GM12875 (cell line): ENCODE measurements at regions not wholly inside any gene's neighbourhood (a gene's known extent, or its start where the extent isn't known, plus 50 kb on each side); places are given as distances from the start of the nearest gene placed in this dataset.

Source experiments
- H3K4me3 ChIP-seq: one replicate; pipeline ENCODE4 v1.5.1; 2011; ENCODE audit warnings: low read depth, low read length, control low read depth
- TF ChIP-seq, protein P1 (sequence below): IDR thresholded peaks from 2 replicates; pipeline ENCODE4 v1.5.1; 2011; ENCODE audit warnings: low read depth, mild to moderate bottlenecking, control low read depth, inconsistent platforms, low read length, moderate library complexity, borderline replicate concordance; ENCODE audit not compliant: insufficient read depth

DNA sequence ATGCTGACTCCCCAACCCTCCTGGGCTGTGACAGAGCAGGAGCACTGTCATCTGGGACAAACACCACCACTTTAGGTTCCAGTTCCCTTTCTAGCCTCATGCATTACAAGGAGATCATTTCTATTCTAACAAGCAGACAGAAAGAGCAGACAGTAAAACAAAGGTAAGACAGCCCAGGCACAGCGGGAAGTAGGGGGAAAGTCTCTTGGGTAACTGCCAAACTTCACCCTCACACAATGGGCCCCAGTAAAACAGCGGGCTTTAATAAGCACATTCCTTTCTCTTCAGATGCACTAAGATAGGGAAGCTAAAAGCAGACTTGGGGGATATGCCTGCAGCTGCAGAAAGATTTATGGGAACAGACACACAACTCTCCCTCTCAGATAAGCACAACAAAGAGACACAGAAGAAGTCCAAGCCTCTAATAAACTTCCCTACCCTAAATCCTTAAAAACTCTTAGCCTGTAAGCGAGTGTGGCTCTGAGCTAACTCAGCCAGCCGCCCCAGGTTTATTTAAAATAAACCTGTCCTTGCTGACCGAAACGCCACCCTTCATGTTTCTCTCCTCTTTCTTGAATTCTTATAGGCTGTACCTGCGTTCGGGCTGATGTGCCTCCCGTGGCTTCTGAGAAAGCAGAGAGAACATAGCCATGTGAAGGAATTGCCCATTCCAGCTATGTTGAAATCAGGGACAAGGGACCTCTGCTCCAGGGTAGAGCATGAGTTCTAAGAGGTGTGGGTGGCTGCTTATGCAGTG is 726.8 kb upstream of the DDX18 start:
- no peak overlapping the region for H3K4me3 ChIP-seq
- TF ChIP-seq, protein P1, sequence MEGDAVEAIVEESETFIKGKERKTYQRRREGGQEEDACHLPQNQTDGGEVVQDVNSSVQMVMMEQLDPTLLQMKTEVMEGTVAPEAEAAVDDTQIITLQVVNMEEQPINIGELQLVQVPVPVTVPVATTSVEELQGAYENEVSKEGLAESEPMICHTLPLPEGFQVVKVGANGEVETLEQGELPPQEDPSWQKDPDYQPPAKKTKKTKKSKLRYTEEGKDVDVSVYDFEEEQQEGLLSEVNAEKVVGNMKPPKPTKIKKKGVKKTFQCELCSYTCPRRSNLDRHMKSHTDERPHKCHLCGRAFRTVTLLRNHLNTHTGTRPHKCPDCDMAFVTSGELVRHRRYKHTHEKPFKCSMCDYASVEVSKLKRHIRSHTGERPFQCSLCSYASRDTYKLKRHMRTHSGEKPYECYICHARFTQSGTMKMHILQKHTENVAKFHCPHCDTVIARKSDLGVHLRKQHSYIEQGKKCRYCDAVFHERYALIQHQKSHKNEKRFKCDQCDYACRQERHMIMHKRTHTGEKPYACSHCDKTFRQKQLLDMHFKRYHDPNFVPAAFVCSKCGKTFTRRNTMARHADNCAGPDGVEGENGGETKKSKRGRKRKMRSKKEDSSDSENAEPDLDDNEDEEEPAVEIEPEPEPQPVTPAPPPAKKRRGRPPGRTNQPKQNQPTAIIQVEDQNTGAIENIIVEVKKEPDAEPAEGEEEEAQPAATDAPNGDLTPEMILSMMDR, result no peak

DNA sequence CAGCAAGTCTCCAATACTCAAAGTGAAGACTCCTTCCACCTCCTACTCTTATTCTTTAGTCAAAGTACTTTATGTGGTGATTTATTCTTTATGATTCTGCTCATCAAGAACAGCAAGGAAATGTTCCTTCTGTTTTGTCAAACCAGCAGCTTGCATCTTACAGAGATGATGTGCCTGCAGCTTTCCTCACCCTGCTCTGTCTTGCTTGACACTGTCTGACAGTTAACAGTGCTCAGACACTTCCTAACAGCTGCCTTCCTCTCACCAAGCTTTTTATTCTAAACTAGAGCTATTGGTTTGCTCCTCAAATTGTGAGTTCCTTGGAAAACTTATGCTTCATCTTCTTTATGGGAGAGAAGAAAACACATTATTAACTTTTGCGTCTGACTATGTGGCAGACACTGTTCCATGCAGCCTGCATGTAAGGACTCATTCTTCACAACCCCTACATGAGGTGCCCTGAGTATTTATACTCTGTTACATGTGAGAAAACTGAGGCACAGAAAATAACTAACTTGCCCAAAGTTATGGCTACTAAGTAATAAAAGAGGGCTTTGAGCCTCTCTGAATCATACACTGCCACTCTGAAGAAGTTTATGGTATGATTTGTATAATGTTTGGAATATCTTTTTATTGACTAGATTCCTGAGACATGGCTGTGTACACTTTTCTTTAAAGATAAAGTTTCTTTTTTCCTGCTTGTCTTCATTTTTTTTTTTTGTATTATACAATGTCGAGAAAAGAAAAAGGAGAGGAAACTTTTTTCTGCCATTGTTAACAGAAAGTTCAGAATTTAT is 723.3 kb upstream of the DDX18 start:
- TF ChIP-seq, protein P1, result no peak
- no peak overlapping the region for H3K4me3 ChIP-seq

DNA sequence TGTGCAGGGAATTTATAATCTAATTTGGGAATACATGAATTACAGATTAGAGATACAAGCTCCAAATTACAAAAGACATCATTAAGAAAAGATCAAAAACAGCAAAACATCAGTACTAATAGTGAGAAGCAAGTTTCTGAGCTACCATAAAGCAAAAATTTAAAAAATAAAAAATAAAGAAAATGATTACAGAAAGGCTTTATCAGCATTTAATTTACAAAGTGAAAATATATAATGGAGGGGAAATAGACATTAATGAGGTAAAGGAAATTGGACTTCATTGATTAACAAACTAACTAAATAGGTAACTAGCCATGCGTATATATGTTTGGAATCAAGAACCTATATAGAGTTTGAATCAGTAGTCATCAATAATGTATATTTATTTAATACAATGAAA is 712.9 kb upstream of the DDX18 start:
- TF ChIP-seq, protein P1, result no peak
- no peak overlapping the region for H3K4me3 ChIP-seq

DNA sequence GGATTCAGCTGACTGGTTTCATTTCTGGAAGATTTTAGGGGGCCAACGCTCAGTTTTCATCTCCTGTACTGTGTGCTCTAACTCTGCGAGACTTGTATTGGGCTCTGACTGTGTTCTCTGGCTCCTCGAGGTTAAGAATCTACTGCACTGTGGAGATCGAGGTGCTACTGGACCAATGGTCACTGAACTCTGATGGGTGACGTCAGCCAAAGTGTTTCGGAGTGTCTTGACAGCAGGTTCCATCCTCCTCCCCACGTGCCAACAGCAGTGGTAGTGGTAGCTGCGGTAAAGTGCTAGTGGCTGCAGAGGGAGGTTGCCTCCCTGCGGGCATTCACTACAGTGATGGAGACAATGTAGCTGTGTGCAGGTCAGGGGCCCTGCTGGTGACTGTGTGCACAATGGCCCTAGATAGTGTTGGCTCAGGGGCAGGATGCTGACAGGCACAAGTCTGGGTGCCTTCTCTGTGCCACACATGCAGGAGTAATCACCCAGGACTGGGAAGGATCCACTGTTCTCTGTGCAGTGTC is 705.7 kb upstream of the DDX18 start:
- TF ChIP-seq, protein P1, result no peak
- H3K4me3 ChIP-seq, result no peak overlapping the region

DNA sequence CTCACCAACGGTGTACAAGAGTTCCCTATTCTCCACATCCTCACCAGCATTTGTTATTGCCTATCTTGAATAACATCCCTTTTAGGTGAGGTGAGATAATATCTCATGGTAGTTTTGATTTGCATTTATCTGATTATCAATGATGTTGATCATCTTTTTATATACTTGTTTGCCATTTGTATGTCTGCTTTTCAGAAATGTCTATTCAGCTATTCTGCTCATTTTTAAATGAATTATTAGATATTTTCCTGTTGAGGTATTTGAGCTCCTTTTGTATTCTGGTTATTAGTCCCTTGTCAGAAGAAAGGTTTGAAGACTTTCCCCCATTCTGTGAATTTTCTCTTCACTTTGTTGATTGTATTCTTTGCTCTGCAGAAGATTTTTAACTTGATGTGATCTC is 695.5 kb upstream of the DDX18 start:
- H3K4me3 ChIP-seq, result no peak overlapping the region
- TF ChIP-seq, protein P1, result no peak

DNA sequence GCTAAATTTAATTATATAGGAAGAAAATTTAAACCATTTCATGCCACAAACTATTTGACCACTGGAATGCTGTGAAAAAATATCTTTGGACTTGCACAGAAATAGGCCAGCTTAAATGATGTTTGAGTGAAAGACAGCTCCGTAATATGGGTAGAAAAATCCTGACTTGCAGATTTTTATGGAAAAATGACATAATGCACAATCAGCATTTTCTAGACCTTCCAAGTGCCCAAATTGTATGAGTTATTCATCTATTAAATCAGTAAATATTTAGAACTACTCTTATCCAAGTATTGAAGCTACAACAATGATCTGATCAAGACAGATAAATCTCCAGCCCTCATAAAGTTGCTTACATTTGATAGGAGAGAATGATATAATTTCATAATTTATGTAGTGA is 691.1 kb upstream of the DDX18 start:
- H3K4me3 ChIP-seq, result no peak overlapping the region
- TF ChIP-seq, protein P1, result no peak
